ENCODE measurements at regions not wholly inside any gene's neighbourhood (a gene's known extent, or its start where the extent isn't known, plus 50 kb on each side); places are given as distances from the start of the nearest gene placed in this dataset.

DNA sequence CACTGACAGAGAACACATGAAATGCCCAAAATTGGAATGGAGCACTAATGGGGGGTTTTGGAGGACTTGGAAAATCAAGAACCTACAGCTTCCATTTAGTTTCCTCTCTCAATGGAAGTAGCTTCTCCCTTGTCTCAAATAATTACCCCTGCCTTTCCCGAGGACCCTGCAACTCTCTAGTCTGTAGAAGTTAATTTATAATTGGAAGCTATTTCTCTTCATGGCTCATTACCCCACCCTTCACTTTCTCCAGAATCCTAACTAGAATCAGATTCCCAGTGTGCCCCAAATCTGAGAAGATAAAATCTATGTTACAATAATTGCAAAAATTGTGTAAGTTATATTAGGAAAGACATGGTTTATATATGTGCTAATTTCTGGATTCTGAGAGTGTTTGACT, 181.5 kb upstream of the ATP1B1 start:
- Histone ChIP-seq H3K79me2 (ENCODE audit: insufficient read depth, low read length) (no peaks in the 10 kb centered on the region), H3K27me3 (ENCODE audit: insufficient read depth, low read length) (no peaks in the 10 kb centered on the region), H3K4me3 (ENCODE audit: insufficient read depth, low read depth, low read length) (no peak overlapping the region), H3K9me3 (ENCODE audit: insufficient read depth, low read depth, low read length) (no peaks in the 10 kb centered on the region), H4K20me1 (ENCODE audit: insufficient read depth, low read length) (no peaks in the 10 kb centered on the region), H3K4me2 (ENCODE audit: low read length) (no peak overlapping the region), H3K27ac (ENCODE audit: low read depth, low read length) (no peak overlapping the region), H3K4me1 (ENCODE audit: insufficient read depth, low read length) (no peaks in the 10 kb centered on the region), H2AFZ (ENCODE audit: low read depth, low read length) (no peak overlapping the region), H3K9ac (ENCODE audit: low read length) (no peak overlapping the region), H3K36me3 (ENCODE audit: insufficient read depth, low read length) (no peaks in the 10 kb centered on the region)
- H3K4me3 Mint-ChIP-seq (ENCODE audit: unreplicated experiment): no peak overlapping the region
- no peaks in the 10 kb centered on the region for H3K4me1 Mint-ChIP-seq (ENCODE audit: low read depth, unreplicated experiment)
- TF ChIP-seq, protein P1, sequence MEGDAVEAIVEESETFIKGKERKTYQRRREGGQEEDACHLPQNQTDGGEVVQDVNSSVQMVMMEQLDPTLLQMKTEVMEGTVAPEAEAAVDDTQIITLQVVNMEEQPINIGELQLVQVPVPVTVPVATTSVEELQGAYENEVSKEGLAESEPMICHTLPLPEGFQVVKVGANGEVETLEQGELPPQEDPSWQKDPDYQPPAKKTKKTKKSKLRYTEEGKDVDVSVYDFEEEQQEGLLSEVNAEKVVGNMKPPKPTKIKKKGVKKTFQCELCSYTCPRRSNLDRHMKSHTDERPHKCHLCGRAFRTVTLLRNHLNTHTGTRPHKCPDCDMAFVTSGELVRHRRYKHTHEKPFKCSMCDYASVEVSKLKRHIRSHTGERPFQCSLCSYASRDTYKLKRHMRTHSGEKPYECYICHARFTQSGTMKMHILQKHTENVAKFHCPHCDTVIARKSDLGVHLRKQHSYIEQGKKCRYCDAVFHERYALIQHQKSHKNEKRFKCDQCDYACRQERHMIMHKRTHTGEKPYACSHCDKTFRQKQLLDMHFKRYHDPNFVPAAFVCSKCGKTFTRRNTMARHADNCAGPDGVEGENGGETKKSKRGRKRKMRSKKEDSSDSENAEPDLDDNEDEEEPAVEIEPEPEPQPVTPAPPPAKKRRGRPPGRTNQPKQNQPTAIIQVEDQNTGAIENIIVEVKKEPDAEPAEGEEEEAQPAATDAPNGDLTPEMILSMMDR (IDR thresholded peaks at IDR 0.05; ENCODE audit: insufficient read depth, low read depth, low read length): no peak
- FAIRE-seq: no peak
- DNase-seq (ENCODE audit: low read depth): no peak
- no peaks in the 10 kb centered on the region for H3K27me3 Mint-ChIP-seq (ENCODE audit: low read depth, unreplicated experiment)
- no peaks in the 10 kb centered on the region for H3K9me3 Mint-ChIP-seq (ENCODE audit: unreplicated experiment)
- H3K36me3 Mint-ChIP-seq (ENCODE audit: low read depth, unreplicated experiment): no peaks in the 10 kb centered on the region
- H3K27ac Mint-ChIP-seq (ENCODE audit: unreplicated experiment): no peak overlapping the region

DNA sequence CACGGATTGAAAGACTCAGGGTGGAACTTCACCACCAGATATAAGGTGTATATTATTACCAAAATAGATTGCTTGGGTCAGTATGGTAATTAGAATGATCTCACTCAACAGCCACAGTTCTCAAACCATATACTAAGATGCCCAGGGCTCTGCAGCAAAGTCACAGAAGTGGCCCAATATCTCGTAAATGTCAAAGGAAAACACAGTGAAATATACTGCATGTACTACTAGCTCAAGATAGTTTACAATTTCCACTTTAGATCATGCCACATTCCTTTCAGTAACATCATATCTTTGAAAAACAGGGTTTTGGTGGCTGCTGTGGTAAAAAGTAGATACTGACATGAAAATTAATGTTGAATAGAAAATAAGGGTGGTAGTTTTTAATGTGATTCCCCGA, 180.3 kb upstream of the ATP1B1 start:
- Histone ChIP-seq H4K20me1 (ENCODE audit: insufficient read depth, low read length) (no peaks in the 10 kb centered on the region), H3K36me3 (ENCODE audit: insufficient read depth, low read length) (no peaks in the 10 kb centered on the region), H3K4me2 (ENCODE audit: low read length) (no peak overlapping the region), H3K79me2 (ENCODE audit: insufficient read depth, low read length) (no peaks in the 10 kb centered on the region), H3K4me1 (ENCODE audit: insufficient read depth, low read length) (no peaks in the 10 kb centered on the region), H3K9ac (ENCODE audit: low read length) (no peak overlapping the region), H2AFZ (ENCODE audit: low read depth, low read length) (no peak overlapping the region), H3K27ac (ENCODE audit: low read depth, low read length) (no peak overlapping the region), H3K4me3 (ENCODE audit: insufficient read depth, low read depth, low read length) (no peak overlapping the region), H3K27me3 (ENCODE audit: insufficient read depth, low read length) (no peaks in the 10 kb centered on the region), H3K9me3 (ENCODE audit: insufficient read depth, low read depth, low read length) (no peaks in the 10 kb centered on the region)
- FAIRE-seq (no peak), DNase-seq (ENCODE audit: low read depth) (no peak)
- H3K27ac Mint-ChIP-seq (ENCODE audit: unreplicated experiment): no peak overlapping the region
- H3K4me3 Mint-ChIP-seq (ENCODE audit: unreplicated experiment): no peak overlapping the region
- H3K9me3 Mint-ChIP-seq (ENCODE audit: unreplicated experiment): no peaks in the 10 kb centered on the region
- H3K27me3 Mint-ChIP-seq (ENCODE audit: low read depth, unreplicated experiment): no peaks in the 10 kb centered on the region
- H3K36me3 Mint-ChIP-seq (ENCODE audit: low read depth, unreplicated experiment): no peaks in the 10 kb centered on the region
- TF ChIP-seq, protein P1 (IDR thresholded peaks at IDR 0.05; ENCODE audit: insufficient read depth, low read depth, low read length): no peak
- TF ChIP-seq EZH2 (IDR thresholded peaks at IDR 0.05; ENCODE audit: insufficient read depth, low read length): no peak
- no peaks in the 10 kb centered on the region for H3K4me1 Mint-ChIP-seq (ENCODE audit: low read depth, unreplicated experiment)

DNA sequence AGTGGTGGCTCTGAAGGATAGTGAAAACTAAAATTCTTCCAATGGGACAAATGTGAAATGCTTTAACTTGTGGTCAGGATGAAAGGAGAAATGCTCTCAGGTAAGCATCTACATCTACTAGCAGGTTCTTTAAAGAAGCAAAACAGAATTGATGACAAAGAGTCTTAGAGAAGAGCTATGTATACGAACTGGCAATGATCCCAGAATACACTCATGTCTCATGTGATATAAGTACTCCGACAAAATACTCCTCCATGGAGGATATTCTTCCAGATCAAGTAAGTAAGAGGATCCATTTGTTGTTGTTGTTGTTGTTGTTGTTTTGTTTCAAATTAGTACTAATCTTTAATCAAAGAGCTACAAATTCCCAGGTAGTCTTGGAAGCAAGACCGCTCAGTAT, 174.0 kb upstream of the ATP1B1 start:
- no peak overlapping the region for H3K9ac ChIP-seq (ENCODE audit: low read length)
- Mint-ChIP-seq H3K9me3 (ENCODE audit: unreplicated experiment) (peaks cover 4% of the 10 kb centered on the region), H3K4me3 (ENCODE audit: unreplicated experiment) (no peak overlapping the region), H3K27me3 (ENCODE audit: low read depth, unreplicated experiment) (no peaks in the 10 kb centered on the region), H3K27ac (ENCODE audit: unreplicated experiment) (no peak overlapping the region), H3K4me1 (ENCODE audit: low read depth, unreplicated experiment) (no peaks in the 10 kb centered on the region), H3K36me3 (ENCODE audit: low read depth, unreplicated experiment) (no peaks in the 10 kb centered on the region)
- H3K4me2 ChIP-seq (ENCODE audit: low read length): no peak overlapping the region
- no peaks in the 10 kb centered on the region for H3K27me3 ChIP-seq (ENCODE audit: insufficient read depth, low read length)
- H3K4me3 ChIP-seq (ENCODE audit: insufficient read depth, low read depth, low read length): no peak overlapping the region
- H2AFZ ChIP-seq (ENCODE audit: low read depth, low read length): no peak overlapping the region
- H3K79me2 ChIP-seq (ENCODE audit: insufficient read depth, low read length): no peaks in the 10 kb centered on the region
- no peaks in the 10 kb centered on the region for H4K20me1 ChIP-seq (ENCODE audit: insufficient read depth, low read length)
- no peaks in the 10 kb centered on the region for H3K4me1 ChIP-seq (ENCODE audit: insufficient read depth, low read length)
- TF ChIP-seq, protein P1 (IDR thresholded peaks at IDR 0.05; ENCODE audit: insufficient read depth, low read depth, low read length): no peak
- TF ChIP-seq EZH2 (IDR thresholded peaks at IDR 0.05; ENCODE audit: insufficient read depth, low read length): no peak
- no peak overlapping the region for H3K27ac ChIP-seq (ENCODE audit: low read depth, low read length)
- DNase-seq (ENCODE audit: low read depth) (no peak), FAIRE-seq (no peak)
- no peaks in the 10 kb centered on the region for H3K9me3 ChIP-seq (ENCODE audit: insufficient read depth, low read depth, low read length)
- no peaks in the 10 kb centered on the region for H3K36me3 ChIP-seq (ENCODE audit: insufficient read depth, low read length)

Measured in astrocyte (in vitro differentiated cells and primary cell).